HEK293T (cell line): ENCODE measurements at regions not wholly inside any gene's neighbourhood (a gene's known extent, or its start where the extent isn't known, plus 50 kb on each side); places are given as distances from the start of the nearest gene placed in this dataset.

Source experiments
- ARNT ChIP-seq: fragments of 450-650 bp; IDR thresholded peaks from 2 replicates; pipeline ENCODE4 v1.6.1; 2017; ENCODE audit warnings: mild to moderate bottlenecking
- BHLHE40 ChIP-seq: fragments of 450-650 bp; IDR thresholded peaks from 2 replicates; pipeline ENCODE4 v1.6.1; 2016; ENCODE audit warnings: mild to moderate bottlenecking, moderate library complexity, borderline replicate concordance
- FOXK2 ChIP-seq: fragments of 450-650 bp; IDR thresholded peaks from 2 replicates; pipeline ENCODE4 v1.6.1; 2016; ENCODE audit warnings: mild to moderate bottlenecking
- SP1 ChIP-seq: fragments of 450-650 bp; IDR thresholded peaks from 2 replicates; pipeline ENCODE4 v1.6.1; 2017
- TARDBP ChIP-seq: fragments of 450-650 bp; IDR thresholded peaks from 2 replicates; pipeline ENCODE4 v1.6.1; 2016

DNA sequence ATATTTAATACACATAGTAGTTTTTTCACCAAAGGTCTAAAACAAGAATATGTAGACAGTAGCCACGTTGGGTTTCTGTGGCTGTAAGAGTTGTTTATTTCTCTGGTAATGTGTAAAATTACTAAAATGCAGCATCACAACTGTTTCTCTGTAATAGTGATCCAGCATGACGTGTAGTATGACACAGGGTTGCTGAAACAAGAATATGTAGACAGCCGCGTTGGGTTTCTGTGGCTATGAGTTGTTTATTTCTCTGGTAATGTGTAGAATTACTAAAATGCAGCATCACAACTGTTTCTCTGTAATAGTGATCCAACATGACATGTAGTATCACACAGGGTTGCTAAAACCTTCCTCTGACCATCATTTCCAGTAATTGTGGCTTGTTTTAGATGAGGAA is 153.6 kb upstream of the ZNF717 start:
- TF ChIP-seq TARDBP (no peak), SP1 (no peak), ARNT (no peak), FOXK2 (no peak), BHLHE40 (no peak)
